GM12878 (cell line): ENCODE measurements at regions not wholly inside any gene's neighbourhood (a gene's known extent, or its start where the extent isn't known, plus 50 kb on each side); places are given as distances from the start of the nearest gene placed in this dataset.

Source experiments
- ATAC-seq: fragments of 200-7000 bp; cut with Tn5 transposase; 3 replicates; pipeline ENCODE4 v1.9.1; 2020; ENCODE audit warnings: mild to moderate bottlenecking, moderate library complexity
- BruUV-seq: library from RNA; stranded (reverse); fragments of 400-500 nt; replicated peaks from 2 replicates; lab custom pipeline; 2021; lab: Mats Ljungman, UMichigan
- CTCF ChIA-PET: fragments of 300-600 bp; sonication (Branson Sonifier 250); formaldehyde crosslinking; extraction: SDS; loops from one replicate; lab custom pipeline; 2021; ENCODE audit warnings: inconsistent platforms; lab: Yijun Ruan, JAX
- POLR2A ChIA-PET: fragments of 350-600 bp; formaldehyde crosslinking; extraction: SDS; loops from one replicate; lab custom pipeline; 2021; ENCODE audit warnings: inconsistent platforms; lab: Charles Lee
- RAD21 ChIA-PET: fragments of 300-600 bp; sonication (Branson Sonifier 250); formaldehyde crosslinking; loops from one replicate; lab custom pipeline; 2023; ENCODE audit warnings: antibody characterized with exemption; ENCODE audit not compliant: unreplicated experiment; lab: Charles Lee
- SMC1A ChIA-PET: fragments of 300-600 bp; sonication (Branson Sonifier 250); formaldehyde crosslinking; loops from one replicate; lab custom pipeline; 2023; ENCODE audit not compliant: unreplicated experiment, uncharacterized antibody; lab: Charles Lee
- DNase-seq: peaks from one replicate; pipeline ENCODE4 v3.0.0-alpha.2; 2011; ENCODE audit warnings: low read depth, low spot score
- FAIRE-seq: peaks from 3 replicates; lab custom pipeline; 2011; peaks lifted over from hg19 to GRCh38; lab: Jason Lieb, UNC
- H2AFZ ChIP-seq: 2 replicates; pipeline ENCODE4 v1.6.0; 2011; ENCODE audit warnings: low read depth, low read length, control low read depth; ENCODE audit not compliant: control insufficient read depth
- H3K27ac ChIP-seq: 2 replicates; pipeline ENCODE4 v1.5.1; 2011; ENCODE audit warnings: control low read depth; ENCODE audit not compliant: control insufficient read depth, insufficient read depth
- H3K27me3 ChIP-seq, 2 experiments: replicated peaks in 1 of 2; 2 replicates each; pipeline versions ENCODE4 v1.6.0 to v1.6.1; 2011; ENCODE audit warnings: low read length in 1 of 2; ENCODE audit not compliant: control insufficient read depth in 2 of 2, insufficient read depth in 2 of 2
- H3K36me3 ChIP-seq, 2 experiments: 2 replicates each; pipeline ENCODE4 v1.5.1; 2011; ENCODE audit warnings: low read length in 1 of 2; ENCODE audit not compliant: control insufficient read depth in 2 of 2, insufficient read depth in 2 of 2
- H3K4me1 ChIP-seq: 2 replicates; pipeline ENCODE4 v1.6.1; 2011; ENCODE audit warnings: mild to moderate bottlenecking, low read length, moderate library complexity, mixed read lengths; ENCODE audit not compliant: control insufficient read depth, insufficient read depth
- H3K4me2 ChIP-seq: 2 replicates; pipeline ENCODE4 v1.6.0; 2011; ENCODE audit warnings: control low read depth; ENCODE audit not compliant: control insufficient read depth, insufficient read depth
- H3K4me3 ChIP-seq: fragments of 200-600 bp; sonication (generic); 2 replicates; pipeline ENCODE4 v1.5.1; 2016
- H3K79me2 ChIP-seq: 2 replicates; pipeline ENCODE4 v1.6.0; 2011; ENCODE audit warnings: low read length; ENCODE audit not compliant: control insufficient read depth, insufficient read depth
- H3K9ac ChIP-seq: 2 replicates; pipeline ENCODE4 v1.8.0; 2011; ENCODE audit warnings: low read length, control low read depth, mixed read lengths; ENCODE audit not compliant: control insufficient read depth, insufficient read depth
- H3K9me3 ChIP-seq: replicated peaks from 3 replicates; pipeline ENCODE4 v1.5.1; 2011; ENCODE audit warnings: mild to moderate bottlenecking, low read length; ENCODE audit not compliant: control insufficient read depth, insufficient read depth
- H4K20me1 ChIP-seq: 2 replicates; pipeline ENCODE4 v1.6.0; 2011; ENCODE audit not compliant: control insufficient read depth, insufficient read depth
- CEBPB ChIP-seq, 2 experiments: fragments of 150-350 bp in 1 of 2; IDR thresholded peaks; 2 replicates each; pipeline ENCODE4 v1.6.1; 2012 to 2014; ENCODE audit warnings: low read depth in 2 of 2, low read length in 2 of 2, borderline replicate concordance in 1 of 2, inconsistent platforms in 1 of 2
- CREM ChIP-seq: IDR thresholded peaks from 2 replicates; pipeline ENCODE4 v1.6.1; 2014; ENCODE audit warnings: antibody characterized with exemption, low read depth
- FOXK2 ChIP-seq: fragments of 450-650 bp; IDR thresholded peaks from 2 replicates; pipeline ENCODE4 v1.6.1; 2017; ENCODE audit warnings: mild to moderate bottlenecking, moderate library complexity
- NR2C1 ChIP-seq: fragments of 450-650 bp; IDR thresholded peaks from 2 replicates; pipeline ENCODE4 v1.6.1; 2017; ENCODE audit warnings: antibody characterized with exemption, mild to moderate bottlenecking, moderate library complexity
- PML ChIP-seq: IDR thresholded peaks from 2 replicates; pipeline ENCODE4 v1.6.1; 2012; ENCODE audit warnings: low read length, inconsistent platforms
- RB1 ChIP-seq: fragments of 450-650 bp; formaldehyde crosslinking; IDR thresholded peaks from 2 replicates; pipeline ENCODE4 v1.6.1; 2017; ENCODE audit warnings: mild to moderate bottlenecking, borderline replicate concordance
- RFX5 ChIP-seq: IDR thresholded peaks from 2 replicates; pipeline ENCODE4 v1.6.1; 2011; ENCODE audit warnings: low read depth, low read length, improper control_type of control experiment
- SMAD1 ChIP-seq: fragments of 450-650 bp; IDR thresholded peaks from 2 replicates; pipeline ENCODE4 v1.6.1; 2018; ENCODE audit warnings: mild to moderate bottlenecking, low read depth; ENCODE audit not compliant: partially characterized antibody
- SMAD5 ChIP-seq: IDR thresholded peaks from 2 replicates; pipeline ENCODE4 v1.6.1; 2016; ENCODE audit warnings: antibody characterized with exemption, low read depth
- SMC3 ChIP-seq: IDR thresholded peaks from 2 replicates; pipeline ENCODE4 v1.6.1; 2011; ENCODE audit warnings: low read length, improper control_type of control experiment, borderline replicate concordance
- SREBF1 ChIP-seq: IDR thresholded peaks from 2 replicates; pipeline ENCODE4 v1.6.1; 2012; ENCODE audit warnings: mild to moderate bottlenecking, low read length
- SREBF2 ChIP-seq: IDR thresholded peaks from 2 replicates; pipeline ENCODE4 v1.6.1; 2012; ENCODE audit warnings: mild to moderate bottlenecking, low read length
- SUPT20H ChIP-seq: IDR thresholded peaks from 2 replicates; pipeline ENCODE4 v1.6.1; 2011; ENCODE audit warnings: low read depth, mild to moderate bottlenecking, low read length, moderate library complexity, borderline replicate concordance; ENCODE audit not compliant: control insufficient read depth
- TCF12 ChIP-seq: IDR thresholded peaks from 2 replicates; pipeline ENCODE4 v1.6.1; 2011; ENCODE audit warnings: low read depth, mild to moderate bottlenecking, low read length
- USF1 ChIP-seq: IDR thresholded peaks from 2 replicates; pipeline ENCODE4 v1.6.1; 2011; ENCODE audit warnings: borderline replicate concordance, low read depth, mild to moderate bottlenecking, moderate library complexity, mixed read lengths, low read length; ENCODE audit not compliant: insufficient read depth; ENCODE audit errors: extremely low read length
- YY1 ChIP-seq: IDR thresholded peaks from 2 replicates; pipeline ENCODE4 v1.6.1; 2011; ENCODE audit warnings: low read depth, mild to moderate bottlenecking, low read length
- ZBTB40 ChIP-seq: fragments of 450-650 bp; IDR thresholded peaks from 2 replicates; pipeline ENCODE4 v1.6.1; 2016; ENCODE audit warnings: mild to moderate bottlenecking, moderate library complexity, borderline replicate concordance
- ZNF217 ChIP-seq: fragments of 450-650 bp; IDR thresholded peaks from 2 replicates; pipeline ENCODE4 v1.6.1; 2017; ENCODE audit warnings: antibody characterized with exemption, mild to moderate bottlenecking
- ZNF24 ChIP-seq: fragments of 450-650 bp; IDR thresholded peaks from 2 replicates; pipeline ENCODE4 v1.6.1; 2017; ENCODE audit warnings: antibody characterized with exemption, mild to moderate bottlenecking
- WGBS: methylation state at CpG from one replicate; pipeline ENCODE4 v1.1.6; 2016; ENCODE audit warnings: low lambda C conversion rate; ENCODE audit not compliant: insufficient replicate concordance, insufficient coverage; ENCODE audit errors: missing lambda C conversion rate; 5-methylcytosine and 5-hydroxymethylcytosine counted together
- in situ Hi-C: fragments of 300-500 bp; cut with MboI; formaldehyde crosslinking; loops from 9 replicates; pipeline ENCODE4 v1.14.3; 2018; ENCODE audit warnings: mixed read lengths
- intact Hi-C: fragments of 100-400 bp; cut with micrococcal nuclease; formaldehyde crosslinking; loops from one replicate; pipeline ENCODE4 v1.14.2; 2022; ENCODE audit not compliant: unreplicated experiment

DNA sequence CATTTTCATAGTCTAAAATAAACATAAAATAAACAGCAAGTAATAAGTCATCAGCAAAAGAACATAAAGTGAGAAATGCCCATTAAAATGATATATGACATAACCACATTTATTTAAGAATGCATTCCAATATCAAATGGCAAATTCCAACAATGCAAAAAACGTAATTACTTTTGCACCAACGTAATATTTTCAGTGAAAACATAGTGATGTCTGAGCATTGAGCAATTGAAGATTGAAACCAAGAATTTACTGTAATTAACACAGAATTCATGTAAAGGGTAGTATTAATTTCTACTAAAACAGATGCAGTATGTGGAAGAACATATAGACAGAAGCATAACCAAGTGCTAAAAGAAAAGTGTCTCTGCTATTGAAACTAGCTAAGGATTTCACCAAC lies 123.0 kb upstream of the TNS3 start:
- Histone ChIP-seq H3K9me3 (no peaks in the 10 kb centered on the region), H3K4me1 (peaks cover 4% of the 10 kb centered on the region; the same call in 1 of the 2 replicates), H3K9ac (no peak overlapping the region), H3K79me2 (no peaks in the 10 kb centered on the region), H2AFZ (no peak overlapping the region), H3K4me3 (no peak overlapping the region), H3K4me2 (no peak overlapping the region), H3K27ac (no peak overlapping the region), H3K27me3 (no peaks in the 10 kb centered on the region), H4K20me1 (no peaks in the 10 kb centered on the region), H3K36me3 (no peaks in the 10 kb centered on the region)
- RAD21 ChIA-PET = no interaction called here
- intact Hi-C loops = no loop called here
- SMC1A ChIA-PET = no interaction called here
- CTCF ChIA-PET = no interaction called here
- in situ Hi-C loops = no loop called here
- no peak for TF ChIP-seq SMAD1
- TF ChIP-seq SREBF1 = no peak
- no peak for TF ChIP-seq USF1
- TF ChIP-seq PML = no peak
- no peak for TF ChIP-seq ZBTB40
- TF ChIP-seq RB1 = no peak
- TF ChIP-seq RFX5 = no peak
- TF ChIP-seq CREM = no peak
- TF ChIP-seq NR2C1 = no peak
- no peak for TF ChIP-seq CEBPB (IDR thresholded peaks at IDR 0.05; ENCODE audit: borderline replicate concordance in 1 of 2, low read depth in 2 of 2, low read length in 2 of 2)
- no peak for TF ChIP-seq ZNF217
- no peak for TF ChIP-seq TCF12
- no peak for TF ChIP-seq SMC3
- TF ChIP-seq SREBF2 = no peak
- TF ChIP-seq ZNF24 = no peak
- TF ChIP-seq FOXK2 = no peak
- TF ChIP-seq SUPT20H = no peak
- no peak for TF ChIP-seq YY1
- TF ChIP-seq SMAD5 = no peak
- POLR2A ChIA-PET = no interaction called here
- BruUV-seq = no TSS peak
- 27% methylated on average over 2 of the region's 2 CpGs for WGBS
- FAIRE-seq (no peak), DNase-seq (no peak), ATAC-seq (no peak)
